ENCODE measurements at regions not wholly inside any gene's neighbourhood (a gene's known extent, or its start where the extent isn't known, plus 50 kb on each side); places are given as distances from the start of the nearest gene placed in this dataset.

- DNase-seq (ENCODE audit: low spot score) = no peak
- H3K4me1 ChIP-seq = no peaks in the 10 kb centered on the region
- H3K9me3 ChIP-seq = no peaks in the 10 kb centered on the region
- no peak overlapping the region for H3K4me3 ChIP-seq
- no peaks in the 10 kb centered on the region for H3K36me3 ChIP-seq
- H3K27me3 ChIP-seq = no peaks in the 10 kb centered on the region
- H3K27ac ChIP-seq = no peak overlapping the region
- no peak for TF ChIP-seq CTCF (IDR thresholded peaks at IDR 0.05)
Measured at GRCh38 chr10:10314626-10315025, 703.0 kb upstream of the CELF2 start.

GRCh38 chr10:10315989-10316388, 701.7 kb upstream of the CELF2 start:
- DNase-seq (ENCODE audit: low spot score) = no peak
- Histone ChIP-seq H3K4me3 (no peak overlapping the region), H3K27ac (no peak overlapping the region), H3K27me3 (no peaks in the 10 kb centered on the region), H3K9me3 (no peaks in the 10 kb centered on the region), H3K36me3 (no peaks in the 10 kb centered on the region), H3K4me1 (no peaks in the 10 kb centered on the region)
- TF ChIP-seq CTCF (IDR thresholded peaks at IDR 0.05) = no peak

- Histone ChIP-seq H3K9me3 (no peaks in the 10 kb centered on the region), H3K27me3 (no peaks in the 10 kb centered on the region), H3K36me3 (no peaks in the 10 kb centered on the region), H3K4me1 (no peaks in the 10 kb centered on the region), H3K27ac (no peak overlapping the region), H3K4me3 (no peak overlapping the region)
- no peak for TF ChIP-seq CTCF (IDR thresholded peaks at IDR 0.05)
- no peak for DNase-seq (ENCODE audit: low spot score)
Measured at GRCh38 chr10:10317151-10317550, 700.5 kb upstream of the CELF2 start.

- no peaks in the 10 kb centered on the region for H3K9me3 ChIP-seq
- DNase-seq (ENCODE audit: low spot score) = no peak
- H3K27ac ChIP-seq = no peak overlapping the region
- H3K27me3 ChIP-seq = no peaks in the 10 kb centered on the region
- no peaks in the 10 kb centered on the region for H3K4me1 ChIP-seq
- no peak for TF ChIP-seq CTCF (IDR thresholded peaks at IDR 0.05)
- no peak overlapping the region for H3K4me3 ChIP-seq
- H3K36me3 ChIP-seq = no peaks in the 10 kb centered on the region
Measured at GRCh38 chr10:10318856-10319255, 698.8 kb upstream of the CELF2 start.

GRCh38 chr10:10320956-10321355, 696.7 kb upstream of the CELF2 start:
- Histone ChIP-seq H3K27me3 (no peaks in the 10 kb centered on the region), H3K4me3 (no peak overlapping the region), H3K27ac (no peak overlapping the region), H3K9me3 (no peaks in the 10 kb centered on the region), H3K4me1 (no peaks in the 10 kb centered on the region), H3K36me3 (no peaks in the 10 kb centered on the region)
- TF ChIP-seq CTCF (IDR thresholded peaks at IDR 0.05) = no peak
- DNase-seq (ENCODE audit: low spot score) = no peak

- no peak for TF ChIP-seq CTCF (IDR thresholded peaks at IDR 0.05)
- no peak for DNase-seq (ENCODE audit: low spot score)
- Histone ChIP-seq H3K36me3 (no peaks in the 10 kb centered on the region), H3K4me1 (no peaks in the 10 kb centered on the region), H3K27me3 (no peaks in the 10 kb centered on the region), H3K9me3 (no peaks in the 10 kb centered on the region), H3K27ac (no peak overlapping the region), H3K4me3 (no peak overlapping the region)
Measured at GRCh38 chr10:10326116-10326515, 691.6 kb upstream of the CELF2 start.

Data from right atrium auricular region (tissue), 2 donors.